ENCODE measurements at regions not wholly inside any gene's neighbourhood (a gene's known extent, or its start where the extent isn't known, plus 50 kb on each side); places are given as distances from the start of the nearest gene placed in this dataset.

GRCh38 chr4:66501997-66502396 lies 831.7 kb upstream of the EPHA5 start:
- no peak overlapping the region for H3K27ac ChIP-seq
- H3K36me3 ChIP-seq = no peaks in the 10 kb centered on the region
- H3K9me3 ChIP-seq = no peaks in the 10 kb centered on the region
- TF ChIP-seq POLR2A (IDR thresholded peaks at IDR 0.05) (no peak), CTCF (IDR thresholded peaks at IDR 0.05 in 8 of 11, conservative IDR thresholded peaks at IDR 0.05 in 3 of 11) (no peak), POLR2AphosphoS5 (IDR thresholded peaks at IDR 0.05) (no peak)
- no peak overlapping the region for H3K4me3 ChIP-seq
- no peak for DNase-seq
- no peaks in the 10 kb centered on the region for H3K4me1 ChIP-seq
- no peaks in the 10 kb centered on the region for H3K27me3 ChIP-seq (replicated peaks in 1 of 7)
- intact Hi-C loops (cut with DNase I; ENCODE audit: low total_unique reads) = no loop called here
- 66 to 88% (median 80%) methylated on average over 3 of the region's 3 CpGs for WGBS, 5 donors

GRCh38 chr4:66490729-66491128 lies 820.4 kb upstream of the EPHA5 start:
- 80 to 88% (median 85%) methylated on average over 2 of the region's 2 CpGs for WGBS, 5 donors
- no peaks in the 10 kb centered on the region for H3K27me3 ChIP-seq (replicated peaks in 1 of 7)
- TF ChIP-seq POLR2A (IDR thresholded peaks at IDR 0.05) = no peak
- TF ChIP-seq POLR2AphosphoS5 (IDR thresholded peaks at IDR 0.05) = no peak
- TF ChIP-seq CTCF (IDR thresholded peaks at IDR 0.05 in 8 of 11, conservative IDR thresholded peaks at IDR 0.05 in 3 of 11) = no peak
- H3K4me1 ChIP-seq = no peaks in the 10 kb centered on the region
- H3K27ac ChIP-seq = no peak overlapping the region
- DNase-seq = no peak
- peaks cover 0 to 6% (median under 1%) of the 10 kb centered on the region in 8 donors for H3K9me3 ChIP-seq
- intact Hi-C loops (cut with DNase I; ENCODE audit: low total_unique reads) = no loop called here
- no peaks in the 10 kb centered on the region for H3K36me3 ChIP-seq
- H3K4me3 ChIP-seq = no peak overlapping the region

- Histone ChIP-seq H3K27me3 (replicated peaks in 1 of 7) (no peaks in the 10 kb centered on the region), H3K4me1 (no peaks in the 10 kb centered on the region), H3K9me3 (peaks cover 0 to 5% (median 0%) of the 10 kb centered on the region in 8 donors), H3K27ac (no peak overlapping the region), H3K4me3 (no peak overlapping the region), H3K36me3 (no peaks in the 10 kb centered on the region)
- 36 to 50% (median 45%) methylated on average over 5 of the region's 5 CpGs for WGBS, 5 donors
- no peak for DNase-seq
- TF ChIP-seq CTCF (IDR thresholded peaks at IDR 0.05 in 8 of 11, conservative IDR thresholded peaks at IDR 0.05 in 3 of 11) (no peak), POLR2AphosphoS5 (IDR thresholded peaks at IDR 0.05) (no peak), POLR2A (IDR thresholded peaks at IDR 0.05) (no peak)
- intact Hi-C loops (cut with DNase I; ENCODE audit: low total_unique reads) = no loop called here
Observed at GRCh38 chr4:66489783-66490452, 819.6 kb upstream of the EPHA5 start.

GRCh38 chr4:66489370-66489769 lies 819.1 kb upstream of the EPHA5 start:
- Histone ChIP-seq H3K27ac (no peak overlapping the region), H3K9me3 (no peaks in the 10 kb centered on the region), H3K4me3 (no peak overlapping the region), H3K27me3 (replicated peaks in 1 of 7) (no peaks in the 10 kb centered on the region), H3K36me3 (no peaks in the 10 kb centered on the region), H3K4me1 (no peaks in the 10 kb centered on the region)
- TF ChIP-seq CTCF (IDR thresholded peaks at IDR 0.05 in 8 of 11, conservative IDR thresholded peaks at IDR 0.05 in 3 of 11) = no peak
- TF ChIP-seq POLR2AphosphoS5 (IDR thresholded peaks at IDR 0.05) = no peak
- no peak for TF ChIP-seq POLR2A (IDR thresholded peaks at IDR 0.05)
- no peak for DNase-seq
- intact Hi-C loops (cut with DNase I; ENCODE audit: low total_unique reads) = no loop called here
